Breast epithelium (tissue), 4 donors: ENCODE measurements at regions not wholly inside any gene's neighbourhood (a gene's known extent, or its start where the extent isn't known, plus 50 kb on each side); places are given as distances from the start of the nearest gene placed in this dataset.

ENCODE experiments used
- DNase-seq, 2 donors: peaks; one replicate each; pipeline ENCODE4 v3.0.0-alpha.2; 2019; ENCODE audit warnings: low spot score in 2 of 2
- H3K27ac ChIP-seq, 2 donors: fragments of 200-600 bp; sonication (generic) in 1 of 2; one replicate each; pipeline ENCODE4 v1.5.1; 2016 to 2019; ENCODE audit warnings: mild to moderate bottlenecking in 1 of 2
- H3K27me3 ChIP-seq, 2 donors: fragments of 200-600 bp; sonication (generic) in 1 of 2; one replicate each; pipeline versions ENCODE4 v1.5.1 to v1.6.0; 2017 to 2019; ENCODE audit warnings: control low read depth in 1 of 2, mild to moderate bottlenecking in 1 of 2
- H3K36me3 ChIP-seq: fragments of 200-600 bp; one replicate; pipeline ENCODE4 v1.5.1; 2019
- H3K4me1 ChIP-seq, 2 donors: fragments of 200-600 bp; sonication (generic); one replicate each; pipeline ENCODE4 v1.5.1; 2016 to 2019; ENCODE audit warnings: control low read depth in 1 of 2
- H3K4me3 ChIP-seq, 3 donors: fragments of 200-600 bp; sonication (generic); 1 replicate in 2 of 3; 2 replicates in 1 of 3; pipeline ENCODE4 v1.5.1; 2016 to 2019; ENCODE audit warnings: mild to moderate bottlenecking in 3 of 3, moderate library complexity in 2 of 3
- H3K9me3 ChIP-seq, 2 donors: fragments of 200-600 bp; sonication (generic) in 1 of 2; one replicate each; pipeline ENCODE4 v1.5.1; 2016 to 2019; ENCODE audit warnings: control low read depth in 1 of 2
- POLR2A ChIP-seq: fragments of 450-650 bp; IDR thresholded peaks from one replicate; pipeline ENCODE4 v1.6.1; 2016; ENCODE audit warnings: antibody characterized with exemption, mild to moderate bottlenecking, moderate library complexity
- POLR2AphosphoS5 ChIP-seq, 3 donors: sonication (generic); formaldehyde crosslinking; IDR thresholded peaks; one replicate each; pipeline ENCODE4 v1.6.1; 2017; ENCODE audit warnings: antibody characterized with exemption in 3 of 3
- intact Hi-C: fragments of 100-400 bp; cut with DNase I; formaldehyde crosslinking; loops from one replicate; pipeline ENCODE4 v1.15.1; 2023; ENCODE audit warnings: low total_unique reads
- TF ChIP-seq, protein P1 (sequence below), 3 donors: fragments of 450-650 bp; IDR thresholded peaks; one replicate each; pipeline ENCODE4 v1.5.1; 2016 to 2017; ENCODE audit warnings: antibody characterized with exemption in 3 of 3, mild to moderate bottlenecking in 3 of 3, moderate library complexity in 3 of 3

- Histone ChIP-seq H3K9me3 (no peaks in the 10 kb centered on the region), H3K27ac (no peak overlapping the region), H3K4me1 (no peaks in the 10 kb centered on the region), H3K27me3 (no peaks in the 10 kb centered on the region), H3K4me3 (no peak overlapping the region), H3K36me3 (no peaks in the 10 kb centered on the region)
- DNase-seq, result no peak
- TF ChIP-seq POLR2AphosphoS5 (IDR thresholded peaks at IDR 0.05) (no peak), POLR2A (no peak)
- TF ChIP-seq, protein P1, sequence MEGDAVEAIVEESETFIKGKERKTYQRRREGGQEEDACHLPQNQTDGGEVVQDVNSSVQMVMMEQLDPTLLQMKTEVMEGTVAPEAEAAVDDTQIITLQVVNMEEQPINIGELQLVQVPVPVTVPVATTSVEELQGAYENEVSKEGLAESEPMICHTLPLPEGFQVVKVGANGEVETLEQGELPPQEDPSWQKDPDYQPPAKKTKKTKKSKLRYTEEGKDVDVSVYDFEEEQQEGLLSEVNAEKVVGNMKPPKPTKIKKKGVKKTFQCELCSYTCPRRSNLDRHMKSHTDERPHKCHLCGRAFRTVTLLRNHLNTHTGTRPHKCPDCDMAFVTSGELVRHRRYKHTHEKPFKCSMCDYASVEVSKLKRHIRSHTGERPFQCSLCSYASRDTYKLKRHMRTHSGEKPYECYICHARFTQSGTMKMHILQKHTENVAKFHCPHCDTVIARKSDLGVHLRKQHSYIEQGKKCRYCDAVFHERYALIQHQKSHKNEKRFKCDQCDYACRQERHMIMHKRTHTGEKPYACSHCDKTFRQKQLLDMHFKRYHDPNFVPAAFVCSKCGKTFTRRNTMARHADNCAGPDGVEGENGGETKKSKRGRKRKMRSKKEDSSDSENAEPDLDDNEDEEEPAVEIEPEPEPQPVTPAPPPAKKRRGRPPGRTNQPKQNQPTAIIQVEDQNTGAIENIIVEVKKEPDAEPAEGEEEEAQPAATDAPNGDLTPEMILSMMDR (IDR thresholded peaks at IDR 0.05), result no peak
- intact Hi-C loops, result no loop called here
These were observed 109.6 kb downstream of the TRIM29 start for GRCh38 chr11:120028181-120028896.

DNA sequence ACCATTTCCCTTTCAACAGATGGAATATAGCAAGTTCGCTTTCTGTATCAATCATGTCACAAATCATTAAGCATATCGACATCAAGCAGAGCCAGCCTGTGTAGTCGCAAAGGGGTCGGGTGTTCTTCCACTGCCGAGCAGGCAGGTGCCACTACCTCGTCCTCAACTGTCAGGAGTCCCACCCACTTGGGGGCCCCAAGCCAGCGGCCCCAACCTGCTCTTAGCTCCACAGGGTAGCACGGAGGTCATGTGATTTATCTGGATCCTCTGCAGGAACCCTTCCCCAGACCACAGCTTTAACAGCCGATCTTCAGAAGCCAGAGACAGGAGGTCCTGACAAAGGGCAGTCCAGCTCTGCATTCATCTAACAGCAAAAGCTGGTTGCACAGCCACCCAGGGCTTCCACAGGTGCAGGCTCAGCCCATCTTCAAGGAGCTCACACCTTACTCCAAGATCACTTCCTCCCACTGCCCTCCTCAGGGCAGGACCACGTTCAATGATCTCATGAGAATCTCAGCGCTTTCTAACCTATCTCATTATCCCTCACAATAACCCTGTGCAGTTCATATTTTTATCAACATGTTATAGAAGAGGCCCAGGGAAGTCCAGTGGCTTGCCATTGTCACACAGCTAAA lies 110.2 kb downstream of the TRIM29 start:
- intact Hi-C loops, result no loop called here
- H3K27me3 ChIP-seq, result no peaks in the 10 kb centered on the region

GRCh38 chr11:120025606-120026335 lies 112.1 kb downstream of the TRIM29 start:
- no peak for DNase-seq
- Histone ChIP-seq H3K4me3 (no peak overlapping the region), H3K27ac (peak overlapping the region in 1 of 2 donors; percentile 19), H3K27me3 (no peaks in the 10 kb centered on the region), H3K36me3 (no peaks in the 10 kb centered on the region), H3K4me1 (no peaks in the 10 kb centered on the region), H3K9me3 (no peaks in the 10 kb centered on the region)
- intact Hi-C loops, result no loop called here
- TF ChIP-seq, protein P1 (IDR thresholded peaks at IDR 0.05), result no peak
- no peak for TF ChIP-seq POLR2A
- TF ChIP-seq POLR2AphosphoS5 (IDR thresholded peaks at IDR 0.05), result no peak

More for the DNA sequence above, 110.2 kb downstream of the TRIM29 start:
- no peak for DNase-seq
- Histone ChIP-seq H3K4me1 (no peaks in the 10 kb centered on the region), H3K27ac (no peak overlapping the region), H3K36me3 (no peaks in the 10 kb centered on the region), H3K9me3 (no peaks in the 10 kb centered on the region), H3K4me3 (no peak overlapping the region)
- TF ChIP-seq POLR2A (no peak), POLR2AphosphoS5 (IDR thresholded peaks at IDR 0.05) (no peak)
- TF ChIP-seq, protein P1 (IDR thresholded peaks at IDR 0.05), result no peak

DNA sequence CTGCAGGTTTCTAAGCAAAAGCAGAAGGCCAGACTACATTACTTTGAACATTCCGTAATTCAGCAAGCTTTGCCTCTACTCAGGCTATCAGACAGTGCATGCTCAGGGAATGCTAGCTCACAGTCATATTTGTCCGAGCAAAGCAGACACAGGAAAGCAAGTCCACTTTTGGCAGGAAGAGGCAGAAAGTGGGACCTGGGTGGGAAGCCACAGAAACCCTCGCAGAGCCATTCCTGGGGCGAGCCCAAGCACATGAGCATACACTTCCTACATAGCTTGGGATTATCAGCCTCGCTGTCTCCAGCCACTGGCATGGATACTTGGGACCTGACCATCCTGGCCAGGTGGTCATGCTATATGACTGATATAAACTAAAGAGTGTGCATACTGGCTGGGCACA lies 113.3 kb downstream of the TRIM29 start:
- intact Hi-C loops, result no loop called here
- Histone ChIP-seq H3K36me3 (no peaks in the 10 kb centered on the region), H3K27me3 (no peaks in the 10 kb centered on the region), H3K27ac (peak overlapping the region in 1 of 2 donors; percentile 55), H3K9me3 (no peaks in the 10 kb centered on the region), H3K4me3 (no peak overlapping the region), H3K4me1 (no peaks in the 10 kb centered on the region)
- TF ChIP-seq POLR2A (no peak), POLR2AphosphoS5 (IDR thresholded peaks at IDR 0.05) (no peak)
- TF ChIP-seq, protein P1 (IDR thresholded peaks at IDR 0.05), result no peak
- DNase-seq, result no peak

GRCh38 chr11:120024046-120024445 lies 113.9 kb downstream of the TRIM29 start:
- intact Hi-C loops, result no loop called here
- H3K27me3 ChIP-seq, result no peaks in the 10 kb centered on the region
- no peaks in the 10 kb centered on the region for H3K36me3 ChIP-seq
- no peak overlapping the region for H3K27ac ChIP-seq
- no peak overlapping the region for H3K4me3 ChIP-seq
- TF ChIP-seq, protein P1 (IDR thresholded peaks at IDR 0.05), result no peak
- TF ChIP-seq POLR2AphosphoS5 (IDR thresholded peaks at IDR 0.05) (no peak), POLR2A (no peak)
- DNase-seq, result no peak
- H3K9me3 ChIP-seq, result no peaks in the 10 kb centered on the region
- H3K4me1 ChIP-seq, result no peaks in the 10 kb centered on the region
